ENCODE measurements at regions not wholly inside any gene's neighbourhood (a gene's known extent, or its start where the extent isn't known, plus 50 kb on each side); places are given as distances from the start of the nearest gene placed in this dataset.

GRCh38 chr12:67794161-67794560 lies 145.6 kb downstream of the DYRK2 start:
- H3K4me3 ChIP-seq (ENCODE audit: low read depth, low read length) = no peak overlapping the region
- TF ChIP-seq CTCF (IDR thresholded peaks at IDR 0.05; ENCODE audit: borderline replicate concordance, insufficient read depth, low read depth, low read length) = no peak

- no peak for TF ChIP-seq CTCF (IDR thresholded peaks at IDR 0.05; ENCODE audit: borderline replicate concordance, insufficient read depth, low read depth, low read length)
- H3K4me3 ChIP-seq (ENCODE audit: low read depth, low read length) = no peak overlapping the region
Observed at GRCh38 chr12:67795236-67795635, 146.7 kb downstream of the DYRK2 start.

GRCh38 chr12:67797185-67797741 lies 148.7 kb downstream of the DYRK2 start:
- TF ChIP-seq CTCF (IDR thresholded peaks at IDR 0.05; ENCODE audit: borderline replicate concordance, insufficient read depth, low read depth, low read length) = no peak
- no peak overlapping the region for H3K4me3 ChIP-seq (ENCODE audit: low read depth, low read length)

- TF ChIP-seq CTCF (IDR thresholded peaks at IDR 0.05; ENCODE audit: borderline replicate concordance, insufficient read depth, low read depth, low read length) = no peak
Observed at GRCh38 chr12:67797753-67798152, 149.2 kb downstream of the DYRK2 start.

GRCh38 chr12:67798768-67799167 lies 150.2 kb downstream of the DYRK2 start:
- TF ChIP-seq CTCF (IDR thresholded peaks at IDR 0.05; ENCODE audit: borderline replicate concordance, insufficient read depth, low read depth, low read length) = no peak
- no peak overlapping the region for H3K4me3 ChIP-seq (ENCODE audit: low read depth, low read length)

More at GRCh38 chr12:67797753-67798152, 149.2 kb downstream of the DYRK2 start:
- no peak overlapping the region for H3K4me3 ChIP-seq (ENCODE audit: low read depth, low read length)

- H3K4me3 ChIP-seq (ENCODE audit: low read depth, low read length) = no peak overlapping the region
- TF ChIP-seq CTCF (IDR thresholded peaks at IDR 0.05; ENCODE audit: borderline replicate concordance, insufficient read depth, low read depth, low read length) = no peak
Observed at GRCh38 chr12:67802731-67803130, 154.2 kb downstream of the DYRK2 start.

GRCh38 chr12:67803278-67803993 lies 154.9 kb downstream of the DYRK2 start:
- H3K4me3 ChIP-seq (ENCODE audit: low read depth, low read length) = no peak overlapping the region
- TF ChIP-seq CTCF (IDR thresholded peaks at IDR 0.05; ENCODE audit: borderline replicate concordance, insufficient read depth, low read depth, low read length) = no peak

All from GM12875 (cell line).